ENCODE measurements at regions not wholly inside any gene's neighbourhood (a gene's known extent, or its start where the extent isn't known, plus 50 kb on each side); places are given as distances from the start of the nearest gene placed in this dataset.

- Histone ChIP-seq H3K4me3 (ENCODE audit: low read depth, low read length, poor library complexity, severe bottlenecking) (no peak overlapping the region), H3K4me1 (ENCODE audit: insufficient read depth, low read length, poor library complexity, severe bottlenecking) (no peaks in the 10 kb centered on the region), H3K9me3 (ENCODE audit: low read depth, low read length, poor library complexity, severe bottlenecking) (no peaks in the 10 kb centered on the region), H3K36me3 (ENCODE audit: insufficient read depth, low read length, poor library complexity, severe bottlenecking) (no peaks in the 10 kb centered on the region), H3K27me3 (replicated peaks; ENCODE audit: insufficient read depth, low read depth, low read length, poor library complexity) (no peaks in the 10 kb centered on the region), H3K27ac (ENCODE audit: low read depth, low read length, poor library complexity, severe bottlenecking) (no peak overlapping the region)
- no peak for DNase-seq (ENCODE audit: low spot score)
- no TSS peak for BruUV-seq (replicated peaks)
- intact Hi-C loops (cut with micrococcal nuclease; ENCODE audit: unreplicated experiment): no loop called here
- ChIA-PET CTCF (no interaction called here), POLR2A (ENCODE audit: low non-redundant PET) (no interaction called here)
- no peak for TF ChIP-seq CTCF (conservative IDR thresholded peaks at IDR 0.05; ENCODE audit: low read depth, low read length)
- TF ChIP-seq EZH2 (IDR thresholded peaks at IDR 0.05; ENCODE audit: borderline replicate concordance, low read depth, low read length, poor library complexity, severe bottlenecking): no peak
Measured at GRCh38 chr10:131692686-131693334, 208.0 kb upstream of the PPP2R2D start.

DNA sequence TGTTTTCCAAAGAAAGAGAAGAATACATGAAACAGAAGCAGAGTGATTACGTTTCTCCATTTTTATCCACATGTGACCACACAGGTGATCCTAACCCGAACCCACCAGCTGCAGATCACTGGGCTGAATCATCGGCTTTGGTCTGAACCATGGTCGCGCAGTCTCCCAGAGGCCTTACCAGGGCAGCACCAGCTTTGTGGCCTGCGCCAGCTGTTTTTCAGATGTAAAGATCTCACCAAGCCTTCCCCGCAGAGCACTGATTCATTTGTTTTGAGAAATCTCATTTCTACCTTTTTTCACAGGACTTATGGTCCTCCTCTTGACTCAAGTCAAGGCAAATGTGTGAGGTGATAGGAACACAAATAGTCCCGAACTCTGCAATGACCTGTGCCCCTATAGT is 207.0 kb upstream of the PPP2R2D start:
- no peaks in the 10 kb centered on the region for H3K36me3 ChIP-seq (ENCODE audit: insufficient read depth, low read length, poor library complexity, severe bottlenecking)
- H3K4me1 ChIP-seq (ENCODE audit: insufficient read depth, low read length, poor library complexity, severe bottlenecking): no peaks in the 10 kb centered on the region
- no peak overlapping the region for H3K4me3 ChIP-seq (ENCODE audit: low read depth, low read length, poor library complexity, severe bottlenecking)
- H3K27me3 ChIP-seq (replicated peaks; ENCODE audit: insufficient read depth, low read depth, low read length, poor library complexity): no peaks in the 10 kb centered on the region
- intact Hi-C loops (cut with micrococcal nuclease; ENCODE audit: unreplicated experiment): no loop called here
- H3K27ac ChIP-seq (ENCODE audit: low read depth, low read length, poor library complexity, severe bottlenecking): no peak overlapping the region
- ChIA-PET POLR2A (ENCODE audit: low non-redundant PET) (no interaction called here), CTCF (no interaction called here)
- DNase-seq (ENCODE audit: low spot score): no peak
- H3K9me3 ChIP-seq (ENCODE audit: low read depth, low read length, poor library complexity, severe bottlenecking): no peaks in the 10 kb centered on the region
- BruUV-seq (replicated peaks): no TSS peak
- TF ChIP-seq CTCF (conservative IDR thresholded peaks at IDR 0.05; ENCODE audit: low read depth, low read length) (no peak), EZH2 (IDR thresholded peaks at IDR 0.05; ENCODE audit: borderline replicate concordance, low read depth, low read length, poor library complexity, severe bottlenecking) (no peak)

- Histone ChIP-seq H3K27me3 (replicated peaks; ENCODE audit: insufficient read depth, low read depth, low read length, poor library complexity) (no peaks in the 10 kb centered on the region), H3K36me3 (ENCODE audit: insufficient read depth, low read length, poor library complexity, severe bottlenecking) (no peaks in the 10 kb centered on the region), H3K4me1 (ENCODE audit: insufficient read depth, low read length, poor library complexity, severe bottlenecking) (no peaks in the 10 kb centered on the region), H3K27ac (ENCODE audit: low read depth, low read length, poor library complexity, severe bottlenecking) (no peak overlapping the region), H3K9me3 (ENCODE audit: low read depth, low read length, poor library complexity, severe bottlenecking) (no peaks in the 10 kb centered on the region), H3K4me3 (ENCODE audit: low read depth, low read length, poor library complexity, severe bottlenecking) (no peak overlapping the region)
- intact Hi-C loops (cut with micrococcal nuclease; ENCODE audit: unreplicated experiment): no loop called here
- ChIA-PET POLR2A (ENCODE audit: low non-redundant PET) (no interaction called here), CTCF (no interaction called here)
- no TSS peak for BruUV-seq (replicated peaks)
- TF ChIP-seq EZH2 (IDR thresholded peaks at IDR 0.05; ENCODE audit: borderline replicate concordance, low read depth, low read length, poor library complexity, severe bottlenecking) (no peak), CTCF (conservative IDR thresholded peaks at IDR 0.05; ENCODE audit: low read depth, low read length) (no peak)
- no peak for DNase-seq (ENCODE audit: low spot score)
Measured at GRCh38 chr10:131694168-131694780, 206.5 kb upstream of the PPP2R2D start.
